ENCODE measurements at regions not wholly inside any gene's neighbourhood (a gene's known extent, or its start where the extent isn't known, plus 50 kb on each side); places are given as distances from the start of the nearest gene placed in this dataset.

- TF ChIP-seq, protein P1, sequence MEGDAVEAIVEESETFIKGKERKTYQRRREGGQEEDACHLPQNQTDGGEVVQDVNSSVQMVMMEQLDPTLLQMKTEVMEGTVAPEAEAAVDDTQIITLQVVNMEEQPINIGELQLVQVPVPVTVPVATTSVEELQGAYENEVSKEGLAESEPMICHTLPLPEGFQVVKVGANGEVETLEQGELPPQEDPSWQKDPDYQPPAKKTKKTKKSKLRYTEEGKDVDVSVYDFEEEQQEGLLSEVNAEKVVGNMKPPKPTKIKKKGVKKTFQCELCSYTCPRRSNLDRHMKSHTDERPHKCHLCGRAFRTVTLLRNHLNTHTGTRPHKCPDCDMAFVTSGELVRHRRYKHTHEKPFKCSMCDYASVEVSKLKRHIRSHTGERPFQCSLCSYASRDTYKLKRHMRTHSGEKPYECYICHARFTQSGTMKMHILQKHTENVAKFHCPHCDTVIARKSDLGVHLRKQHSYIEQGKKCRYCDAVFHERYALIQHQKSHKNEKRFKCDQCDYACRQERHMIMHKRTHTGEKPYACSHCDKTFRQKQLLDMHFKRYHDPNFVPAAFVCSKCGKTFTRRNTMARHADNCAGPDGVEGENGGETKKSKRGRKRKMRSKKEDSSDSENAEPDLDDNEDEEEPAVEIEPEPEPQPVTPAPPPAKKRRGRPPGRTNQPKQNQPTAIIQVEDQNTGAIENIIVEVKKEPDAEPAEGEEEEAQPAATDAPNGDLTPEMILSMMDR (IDR thresholded peaks at IDR 0.05; ENCODE audit: low read depth, low read length) = no peak
- TF ChIP-seq EZH2phosphoT487 (IDR thresholded peaks at IDR 0.05; ENCODE audit: low read depth) = no peak
Observed at GRCh38 chr11:127997594-127997993, 589.8 kb downstream of the ETS1 start.

Measured in OCI-LY3 (cell line).